ENCODE measurements at regions not wholly inside any gene's neighbourhood (a gene's known extent, or its start where the extent isn't known, plus 50 kb on each side); places are given as distances from the start of the nearest gene placed in this dataset.

DNA sequence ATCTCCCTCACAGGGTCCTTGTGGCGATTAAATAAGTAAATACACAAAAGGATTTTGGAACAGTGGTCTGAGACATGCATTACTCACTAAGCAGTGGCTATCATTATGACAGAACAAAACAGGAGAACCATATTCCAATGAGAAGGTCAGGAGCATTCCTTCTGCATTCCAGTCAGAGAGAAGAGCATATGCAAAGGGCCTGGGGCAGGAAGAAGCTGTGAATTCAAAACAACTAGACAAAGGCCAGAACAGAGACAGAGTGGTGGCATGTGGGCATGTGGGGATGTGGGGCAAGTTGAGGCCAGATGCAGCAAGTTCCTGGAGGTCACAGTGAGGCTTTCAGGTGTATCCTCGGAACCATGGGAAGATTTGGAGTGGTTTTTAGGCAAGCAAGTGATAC, 70.1 kb upstream of the VRK1 start:
- ChIA-PET RAD21 (ENCODE audit: low non-redundant PET in 1 of 2, low total read pairs in 2 of 2, uncharacterized antibody in 2 of 2, unreplicated experiment in 2 of 2) (no interaction called here), CTCF (interaction anchor here (1.5 kb wide), 1 partner anchor 13 kb away, joined by 4 read pairs; no protein-coding TSS in a partner anchor), POLR2A (no interaction called here)
- intact Hi-C loops (cut with micrococcal nuclease), result no loop called here
- no peak overlapping the region for H3K4me3 ChIP-seq (replicated peaks in 1 of 2; ENCODE audit: low read depth in 1 of 2, low read length in 2 of 2)
- H3K79me2 ChIP-seq (ENCODE audit: insufficient read depth, low read length), result no peaks in the 10 kb centered on the region
- no TSS peak for BruUV-seq (replicated peaks)
- H3K9me3 ChIP-seq (ENCODE audit: control insufficient read depth in 1 of 2, insufficient read depth in 1 of 2, low read depth in 1 of 2, low read length in 2 of 2), result no peaks in the 10 kb centered on the region
- no peak overlapping the region for H3K9ac ChIP-seq (ENCODE audit: low read length)
- DNase-seq (ENCODE audit: low read depth, low spot score) (no peak), ATAC-seq (no peak)
- H2AFZ ChIP-seq (ENCODE audit: low read depth, low read length, poor library complexity, severe bottlenecking), result no peak overlapping the region
- H3K4me1 ChIP-seq (ENCODE audit: control insufficient read depth in 1 of 2, insufficient read depth in 2 of 2, low read length in 2 of 2), result no peaks in the 10 kb centered on the region
- H3K4me2 ChIP-seq (ENCODE audit: low read length), result no peak overlapping the region
- H3K36me3 ChIP-seq (ENCODE audit: control insufficient read depth in 1 of 2, insufficient read depth in 2 of 2, low read length in 2 of 2), result no peaks in the 10 kb centered on the region
- no peaks in the 10 kb centered on the region for H3K9me2 ChIP-seq (ENCODE audit: insufficient read depth)
- no peaks in the 10 kb centered on the region for H4K20me1 ChIP-seq (ENCODE audit: insufficient read depth)
- TF ChIP-seq JUND (IDR thresholded peaks at IDR 0.05) (no peak), ZFX (IDR thresholded peaks at IDR 0.05) (no peak), EZH2 (IDR thresholded peaks at IDR 0.05) (no peak), SIN3A (IDR thresholded peaks at IDR 0.05; ENCODE audit: low read depth) (no peak), CBX3 (IDR thresholded peaks at IDR 0.05; ENCODE audit: low read depth) (no peak), FOSL1 (IDR thresholded peaks at IDR 0.05; ENCODE audit: low read depth) (no peak), ELF1 (IDR thresholded peaks at IDR 0.05; ENCODE audit: borderline replicate concordance, low read depth) (no peak), YY1 (IDR thresholded peaks at IDR 0.05; ENCODE audit: extremely low read depth, insufficient replicate concordance, low read depth, low read length) (no peak)
- TF ChIP-seq, protein P1, sequence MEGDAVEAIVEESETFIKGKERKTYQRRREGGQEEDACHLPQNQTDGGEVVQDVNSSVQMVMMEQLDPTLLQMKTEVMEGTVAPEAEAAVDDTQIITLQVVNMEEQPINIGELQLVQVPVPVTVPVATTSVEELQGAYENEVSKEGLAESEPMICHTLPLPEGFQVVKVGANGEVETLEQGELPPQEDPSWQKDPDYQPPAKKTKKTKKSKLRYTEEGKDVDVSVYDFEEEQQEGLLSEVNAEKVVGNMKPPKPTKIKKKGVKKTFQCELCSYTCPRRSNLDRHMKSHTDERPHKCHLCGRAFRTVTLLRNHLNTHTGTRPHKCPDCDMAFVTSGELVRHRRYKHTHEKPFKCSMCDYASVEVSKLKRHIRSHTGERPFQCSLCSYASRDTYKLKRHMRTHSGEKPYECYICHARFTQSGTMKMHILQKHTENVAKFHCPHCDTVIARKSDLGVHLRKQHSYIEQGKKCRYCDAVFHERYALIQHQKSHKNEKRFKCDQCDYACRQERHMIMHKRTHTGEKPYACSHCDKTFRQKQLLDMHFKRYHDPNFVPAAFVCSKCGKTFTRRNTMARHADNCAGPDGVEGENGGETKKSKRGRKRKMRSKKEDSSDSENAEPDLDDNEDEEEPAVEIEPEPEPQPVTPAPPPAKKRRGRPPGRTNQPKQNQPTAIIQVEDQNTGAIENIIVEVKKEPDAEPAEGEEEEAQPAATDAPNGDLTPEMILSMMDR (IDR thresholded peaks at IDR 0.05 in 2 of 3, conservative IDR thresholded peaks at IDR 0.05 in 1 of 3; ENCODE audit: borderline replicate concordance in 1 of 3, insufficient read depth in 1 of 3, low read depth in 2 of 3, low read length in 2 of 3), result no peak
- peaks cover 5% of the 10 kb centered on the region; the same call in 1 of the 2 replicates for H3K27me3 ChIP-seq (ENCODE audit: insufficient read depth, low read length)
- H3K27ac ChIP-seq (ENCODE audit: low read depth, low read length), result no peak overlapping the region

DNA sequence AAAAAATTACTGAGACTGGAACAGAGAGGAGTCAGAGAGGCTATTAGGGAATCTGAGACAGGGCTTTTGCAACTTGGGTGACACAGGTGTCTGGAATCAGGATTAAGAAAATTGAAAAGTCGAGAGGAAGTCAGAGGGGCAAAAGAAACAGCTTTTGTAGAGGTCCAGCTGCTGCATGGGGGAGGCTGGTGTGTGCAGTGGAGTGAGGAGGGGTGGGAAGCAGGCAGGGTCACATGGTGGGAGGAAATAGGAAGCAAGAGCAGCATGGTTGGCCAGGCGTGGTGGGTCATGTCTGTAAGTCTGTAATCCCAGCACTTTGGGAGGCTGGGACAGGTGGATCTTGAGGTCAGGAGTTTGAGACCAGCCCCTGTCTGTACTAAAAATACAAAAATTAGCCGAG, 69.7 kb upstream of the VRK1 start:
- H3K9ac ChIP-seq (ENCODE audit: low read length), result no peak overlapping the region

More for the DNA sequence above, 69.7 kb upstream of the VRK1 start:
- H3K27ac ChIP-seq (ENCODE audit: low read depth, low read length), result no peak overlapping the region
- RAD21 ChIA-PET (ENCODE audit: low non-redundant PET in 1 of 2, low total read pairs in 2 of 2, uncharacterized antibody in 2 of 2, unreplicated experiment in 2 of 2), result no interaction called here
- DNase-seq (ENCODE audit: low read depth, low spot score) (no peak), ATAC-seq (no peak)
- no peak overlapping the region for H3K4me3 ChIP-seq (replicated peaks in 1 of 2; ENCODE audit: low read depth in 1 of 2, low read length in 2 of 2)
- POLR2A ChIA-PET, result no interaction called here
- TF ChIP-seq CEBPB (IDR thresholded peaks at IDR 0.05; ENCODE audit: low read depth) (no peak), ZNF274 (IDR thresholded peaks at IDR 0.05; ENCODE audit: low read depth, low read length) (no peak), SIN3A (IDR thresholded peaks at IDR 0.05; ENCODE audit: low read depth) (no peak), TCF7L2 (IDR thresholded peaks at IDR 0.05; ENCODE audit: borderline replicate concordance, extremely low read depth, insufficient read depth, insufficient read length) (no peak), POLR2A (IDR thresholded peaks at IDR 0.05; ENCODE audit: borderline replicate concordance, extremely low read depth, insufficient read depth, insufficient read length) (no peak), ELF1 (IDR thresholded peaks at IDR 0.05; ENCODE audit: borderline replicate concordance, low read depth) (no peak)
- TF ChIP-seq, protein P2, sequence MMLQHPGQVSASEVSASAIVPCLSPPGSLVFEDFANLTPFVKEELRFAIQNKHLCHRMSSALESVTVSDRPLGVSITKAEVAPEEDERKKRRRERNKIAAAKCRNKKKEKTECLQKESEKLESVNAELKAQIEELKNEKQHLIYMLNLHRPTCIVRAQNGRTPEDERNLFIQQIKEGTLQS (IDR thresholded peaks at IDR 0.05), result no peak
- TF ChIP-seq, protein P3, sequence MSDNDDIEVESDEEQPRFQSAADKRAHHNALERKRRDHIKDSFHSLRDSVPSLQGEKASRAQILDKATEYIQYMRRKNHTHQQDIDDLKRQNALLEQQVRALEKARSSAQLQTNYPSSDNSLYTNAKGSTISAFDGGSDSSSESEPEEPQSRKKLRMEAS (IDR thresholded peaks at IDR 0.05), result no peak
- intact Hi-C loops (cut with micrococcal nuclease), result no loop called here
- no TSS peak for BruUV-seq (replicated peaks)
- H3K9me2 ChIP-seq (ENCODE audit: insufficient read depth), result no peaks in the 10 kb centered on the region
- H3K27me3 ChIP-seq (ENCODE audit: insufficient read depth, low read length), result peaks cover 5% of the 10 kb centered on the region; the same call in 1 of the 2 replicates
- H3K9me3 ChIP-seq (ENCODE audit: control insufficient read depth in 1 of 2, insufficient read depth in 1 of 2, low read depth in 1 of 2, low read length in 2 of 2), result no peaks in the 10 kb centered on the region
- H3K4me2 ChIP-seq (ENCODE audit: low read length), result no peak overlapping the region
- no peaks in the 10 kb centered on the region for H3K36me3 ChIP-seq (ENCODE audit: control insufficient read depth in 1 of 2, insufficient read depth in 2 of 2, low read length in 2 of 2)
- H2AFZ ChIP-seq (ENCODE audit: low read depth, low read length, poor library complexity, severe bottlenecking), result no peak overlapping the region
- CTCF ChIA-PET, result interaction anchor here (1.5 kb wide), 1 partner anchor 13 kb away, joined by 4 read pairs; no protein-coding TSS in a partner anchor
- no peaks in the 10 kb centered on the region for H3K79me2 ChIP-seq (ENCODE audit: insufficient read depth, low read length)
- H3K4me1 ChIP-seq (ENCODE audit: control insufficient read depth in 1 of 2, insufficient read depth in 2 of 2, low read length in 2 of 2), result no peaks in the 10 kb centered on the region
- no peaks in the 10 kb centered on the region for H4K20me1 ChIP-seq (ENCODE audit: insufficient read depth)
